ENCODE measurements at regions not wholly inside any gene's neighbourhood (a gene's known extent, or its start where the extent isn't known, plus 50 kb on each side); places are given as distances from the start of the nearest gene placed in this dataset.

- TF ChIP-seq CTCF (IDR thresholded peaks at IDR 0.05) (no peak), MAX (IDR thresholded peaks at IDR 0.05; ENCODE audit: low read depth) (no peak), PBX3 (IDR thresholded peaks at IDR 0.05) (no peak), RAD21 (IDR thresholded peaks at IDR 0.05; ENCODE audit: low read length) (no peak), POLR2AphosphoS5 (IDR thresholded peaks at IDR 0.05; ENCODE audit: low read depth, low read length) (no peak), USF2 (IDR thresholded peaks at IDR 0.05; ENCODE audit: borderline replicate concordance, low read depth, low read length) (no peak)
Measured at GRCh38 chr18:1475867-1476266, 571.2 kb downstream of the ADCYAP1 start.

Measured in SK-N-SH (cell line).